WI38 (cell line): ENCODE measurements at regions not wholly inside any gene's neighbourhood (a gene's known extent, or its start where the extent isn't known, plus 50 kb on each side); places are given as distances from the start of the nearest gene placed in this dataset.

Experiments
- H3K4me3 ChIP-seq: 2 replicates; pipeline ENCODE4 v1.5.1; 2011; ENCODE audit warnings: low read depth, mild to moderate bottlenecking, control low read depth, low read length
- CTCF ChIP-seq: IDR thresholded peaks from 2 replicates; pipeline ENCODE4 v1.5.1; 2012; ENCODE audit warnings: low read depth, mild to moderate bottlenecking, control low read depth, low read length

GRCh38 chr5:141789330-141789729 lies 88.9 kb downstream of the PCDH1 start:
- no peak overlapping the region for H3K4me3 ChIP-seq
- no peak for TF ChIP-seq CTCF

GRCh38 chr5:141788296-141788970 lies 89.8 kb downstream of the PCDH1 start:
- no peak for TF ChIP-seq CTCF
- H3K4me3 ChIP-seq = no peak overlapping the region

GRCh38 chr5:141787376-141787775 lies 90.8 kb downstream of the PCDH1 start:
- TF ChIP-seq CTCF = no peak
- no peak overlapping the region for H3K4me3 ChIP-seq

GRCh38 chr5:141786700-141787099 lies 91.5 kb downstream of the PCDH1 start:
- TF ChIP-seq CTCF = no peak
- H3K4me3 ChIP-seq = no peak overlapping the region

- TF ChIP-seq CTCF = no peak
- H3K4me3 ChIP-seq = no peak overlapping the region
Observed at GRCh38 chr5:141785711-141786110, 92.5 kb downstream of the PCDH1 start.

GRCh38 chr5:141785135-141785534 lies 93.1 kb downstream of the PCDH1 start:
- TF ChIP-seq CTCF = no peak
- H3K4me3 ChIP-seq = no peak overlapping the region

- H3K4me3 ChIP-seq = no peak overlapping the region
- no peak for TF ChIP-seq CTCF
Observed at GRCh38 chr5:141784529-141784928, 93.7 kb downstream of the PCDH1 start.
